ENCODE measurements at regions not wholly inside any gene's neighbourhood (a gene's known extent, or its start where the extent isn't known, plus 50 kb on each side); places are given as distances from the start of the nearest gene placed in this dataset.

DNA sequence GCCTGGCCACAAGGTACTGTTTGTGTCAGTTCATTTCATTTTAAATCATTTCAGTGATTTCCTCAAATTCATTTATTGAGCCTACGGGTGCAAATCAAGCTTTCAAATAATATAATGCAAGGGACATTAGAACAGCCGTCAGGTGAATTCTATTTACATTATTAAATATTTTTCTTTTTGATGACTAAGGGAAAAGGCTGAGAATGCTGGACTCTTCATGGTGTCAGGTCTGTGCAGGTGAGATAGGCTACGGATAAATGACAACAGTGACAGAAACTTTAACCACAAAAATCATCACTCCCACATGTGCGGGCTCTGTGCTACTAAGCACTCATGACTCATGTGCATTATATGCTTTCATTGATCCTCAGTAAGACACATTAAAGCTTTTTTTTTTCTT, 149.2 kb upstream of the ZNF716 start:
- TF ChIP-seq, protein P1, sequence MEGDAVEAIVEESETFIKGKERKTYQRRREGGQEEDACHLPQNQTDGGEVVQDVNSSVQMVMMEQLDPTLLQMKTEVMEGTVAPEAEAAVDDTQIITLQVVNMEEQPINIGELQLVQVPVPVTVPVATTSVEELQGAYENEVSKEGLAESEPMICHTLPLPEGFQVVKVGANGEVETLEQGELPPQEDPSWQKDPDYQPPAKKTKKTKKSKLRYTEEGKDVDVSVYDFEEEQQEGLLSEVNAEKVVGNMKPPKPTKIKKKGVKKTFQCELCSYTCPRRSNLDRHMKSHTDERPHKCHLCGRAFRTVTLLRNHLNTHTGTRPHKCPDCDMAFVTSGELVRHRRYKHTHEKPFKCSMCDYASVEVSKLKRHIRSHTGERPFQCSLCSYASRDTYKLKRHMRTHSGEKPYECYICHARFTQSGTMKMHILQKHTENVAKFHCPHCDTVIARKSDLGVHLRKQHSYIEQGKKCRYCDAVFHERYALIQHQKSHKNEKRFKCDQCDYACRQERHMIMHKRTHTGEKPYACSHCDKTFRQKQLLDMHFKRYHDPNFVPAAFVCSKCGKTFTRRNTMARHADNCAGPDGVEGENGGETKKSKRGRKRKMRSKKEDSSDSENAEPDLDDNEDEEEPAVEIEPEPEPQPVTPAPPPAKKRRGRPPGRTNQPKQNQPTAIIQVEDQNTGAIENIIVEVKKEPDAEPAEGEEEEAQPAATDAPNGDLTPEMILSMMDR (conservative IDR thresholded peaks at IDR 0.05; ENCODE audit: low read length) = no peak
- TF ChIP-seq EZH2phosphoT487 (IDR thresholded peaks at IDR 0.05; ENCODE audit: borderline replicate concordance, low read depth, low read length) = no peak

Data from OCI-LY7 (cell line).